ENCODE measurements at regions not wholly inside any gene's neighbourhood (a gene's known extent, or its start where the extent isn't known, plus 50 kb on each side); places are given as distances from the start of the nearest gene placed in this dataset.

DNA sequence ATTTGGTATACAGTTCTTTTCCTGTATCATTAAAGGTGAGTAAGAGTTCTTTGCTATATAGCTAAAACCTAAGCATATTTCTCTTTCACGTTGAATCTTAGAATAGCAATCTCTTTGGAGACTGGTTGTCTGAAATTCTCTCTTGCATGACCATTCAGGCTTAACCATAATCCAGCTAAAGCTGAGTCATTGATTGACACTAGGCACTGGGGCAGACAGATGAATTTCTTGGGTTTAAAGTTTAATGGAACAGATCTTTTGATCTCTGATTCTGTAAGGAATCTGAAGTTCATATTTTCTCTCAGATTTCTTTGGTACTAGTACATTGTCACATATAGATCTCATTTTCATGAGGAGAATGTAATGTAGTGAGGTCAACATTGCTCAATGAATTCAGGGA, 397.3 kb upstream of the MIR17HG start:
- TF ChIP-seq POLR2AphosphoS5 (IDR thresholded peaks at IDR 0.05) (no peak), POLR2A (IDR thresholded peaks at IDR 0.05) (no peak)
- TF ChIP-seq, protein P1, sequence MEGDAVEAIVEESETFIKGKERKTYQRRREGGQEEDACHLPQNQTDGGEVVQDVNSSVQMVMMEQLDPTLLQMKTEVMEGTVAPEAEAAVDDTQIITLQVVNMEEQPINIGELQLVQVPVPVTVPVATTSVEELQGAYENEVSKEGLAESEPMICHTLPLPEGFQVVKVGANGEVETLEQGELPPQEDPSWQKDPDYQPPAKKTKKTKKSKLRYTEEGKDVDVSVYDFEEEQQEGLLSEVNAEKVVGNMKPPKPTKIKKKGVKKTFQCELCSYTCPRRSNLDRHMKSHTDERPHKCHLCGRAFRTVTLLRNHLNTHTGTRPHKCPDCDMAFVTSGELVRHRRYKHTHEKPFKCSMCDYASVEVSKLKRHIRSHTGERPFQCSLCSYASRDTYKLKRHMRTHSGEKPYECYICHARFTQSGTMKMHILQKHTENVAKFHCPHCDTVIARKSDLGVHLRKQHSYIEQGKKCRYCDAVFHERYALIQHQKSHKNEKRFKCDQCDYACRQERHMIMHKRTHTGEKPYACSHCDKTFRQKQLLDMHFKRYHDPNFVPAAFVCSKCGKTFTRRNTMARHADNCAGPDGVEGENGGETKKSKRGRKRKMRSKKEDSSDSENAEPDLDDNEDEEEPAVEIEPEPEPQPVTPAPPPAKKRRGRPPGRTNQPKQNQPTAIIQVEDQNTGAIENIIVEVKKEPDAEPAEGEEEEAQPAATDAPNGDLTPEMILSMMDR (IDR thresholded peaks at IDR 0.05), result no peak
- H3K27me3 ChIP-seq (replicated peaks; ENCODE audit: insufficient read depth), result no peaks in the 10 kb centered on the region
- no peak for DNase-seq (ENCODE audit: low spot score)
- H3K4me1 ChIP-seq (replicated peaks), result no peaks in the 10 kb centered on the region
- H3K36me3 ChIP-seq, result no peaks in the 10 kb centered on the region
- no peak overlapping the region for H3K4me3 ChIP-seq
- H3K27ac ChIP-seq, result no peak overlapping the region
- WGBS, result 86% methylated on average over 1 of the region's 1 CpG
- H3K9me3 ChIP-seq, result no peaks in the 10 kb centered on the region
- intact Hi-C loops (cut with DNase I), result no loop called here

DNA sequence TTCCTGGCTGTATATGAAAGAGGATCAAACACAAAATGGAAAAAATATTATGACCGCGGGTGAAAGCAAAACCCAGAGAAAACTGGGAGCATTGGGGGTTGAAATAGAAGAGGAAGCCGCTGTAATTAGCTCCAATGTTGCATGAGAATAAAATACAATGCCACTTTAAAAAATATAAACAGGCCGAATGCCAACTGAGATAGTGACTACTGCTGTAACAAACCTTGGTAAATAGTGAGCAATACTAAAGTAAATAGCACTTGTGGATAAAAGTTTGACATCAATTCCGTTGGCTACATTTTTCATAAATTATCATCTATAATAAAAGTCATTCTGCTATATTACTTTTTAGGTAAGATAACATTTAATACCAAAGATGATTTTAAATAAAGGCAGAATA, 395.8 kb upstream of the MIR17HG start:
- TF ChIP-seq POLR2A (IDR thresholded peaks at IDR 0.05), result no peak
- WGBS, result 68% methylated on average over 5 of the region's 5 CpGs
- no peaks in the 10 kb centered on the region for H3K9me3 ChIP-seq
- no peaks in the 10 kb centered on the region for H3K36me3 ChIP-seq
- no peak overlapping the region for H3K27ac ChIP-seq
- no peak for DNase-seq (ENCODE audit: low spot score)
- intact Hi-C loops (cut with DNase I), result no loop called here
- no peaks in the 10 kb centered on the region for H3K4me1 ChIP-seq (replicated peaks)
- H3K27me3 ChIP-seq (replicated peaks; ENCODE audit: insufficient read depth), result no peaks in the 10 kb centered on the region
- no peak overlapping the region for H3K4me3 ChIP-seq

GRCh38 chr13:90952326-90952725, 395.2 kb upstream of the MIR17HG start:
- DNase-seq (ENCODE audit: low spot score), result no peak
- WGBS, result 78% methylated on average over 1 of the region's 1 CpG
- no peaks in the 10 kb centered on the region for H3K36me3 ChIP-seq
- H3K4me3 ChIP-seq, result no peak overlapping the region
- no peaks in the 10 kb centered on the region for H3K4me1 ChIP-seq (replicated peaks)
- no peaks in the 10 kb centered on the region for H3K9me3 ChIP-seq
- no peak overlapping the region for H3K27ac ChIP-seq
- TF ChIP-seq POLR2A (IDR thresholded peaks at IDR 0.05) (no peak), POLR2AphosphoS5 (IDR thresholded peaks at IDR 0.05) (no peak)
- TF ChIP-seq, protein P1 (IDR thresholded peaks at IDR 0.05), result no peak
- no peaks in the 10 kb centered on the region for H3K27me3 ChIP-seq (replicated peaks; ENCODE audit: insufficient read depth)
- intact Hi-C loops (cut with DNase I), result no loop called here

- Histone ChIP-seq H3K27me3 (replicated peaks; ENCODE audit: insufficient read depth) (no peaks in the 10 kb centered on the region), H3K4me1 (replicated peaks) (no peaks in the 10 kb centered on the region), H3K9me3 (no peaks in the 10 kb centered on the region), H3K36me3 (no peaks in the 10 kb centered on the region), H3K4me3 (no peak overlapping the region), H3K27ac (no peak overlapping the region)
- intact Hi-C loops (cut with DNase I), result no loop called here
- 91% methylated on average over 2 of the region's 2 CpGs for WGBS
- TF ChIP-seq POLR2A (IDR thresholded peaks at IDR 0.05), result no peak
- TF ChIP-seq, protein P1 (IDR thresholded peaks at IDR 0.05), result no peak
- DNase-seq (ENCODE audit: low spot score), result no peak
Observed at GRCh38 chr13:90954605-90955195, 392.8 kb upstream of the MIR17HG start.

DNA sequence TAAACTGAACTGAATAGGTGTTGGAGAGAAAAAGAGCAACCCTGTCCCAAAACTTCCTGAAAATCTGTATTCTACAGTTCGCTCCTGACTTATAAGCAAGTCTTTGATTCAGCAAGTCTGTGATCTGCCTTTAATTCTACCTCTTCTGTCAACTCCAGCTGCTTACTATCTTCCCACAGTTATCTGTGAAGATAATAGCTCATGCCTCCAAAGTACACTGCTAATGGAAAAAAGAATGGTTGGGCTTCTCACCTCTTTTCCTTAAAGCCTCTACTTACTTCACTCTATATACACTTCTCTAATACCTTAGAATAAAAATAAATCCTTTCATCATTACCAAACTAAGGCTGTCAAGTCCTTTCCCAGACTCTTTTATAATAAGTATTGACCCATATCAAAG, 391.5 kb upstream of the MIR17HG start:
- H3K4me3 ChIP-seq, result no peak overlapping the region
- H3K9me3 ChIP-seq, result no peaks in the 10 kb centered on the region
- DNase-seq (ENCODE audit: low spot score), result no peak
- no peak overlapping the region for H3K27ac ChIP-seq
- TF ChIP-seq POLR2AphosphoS5 (IDR thresholded peaks at IDR 0.05) (no peak), POLR2A (IDR thresholded peaks at IDR 0.05) (no peak)
- TF ChIP-seq, protein P1 (IDR thresholded peaks at IDR 0.05), result no peak
- H3K36me3 ChIP-seq, result no peaks in the 10 kb centered on the region
- intact Hi-C loops (cut with DNase I), result no loop called here
- WGBS, result 48% methylated on average over 1 of the region's 1 CpG
- H3K27me3 ChIP-seq (replicated peaks; ENCODE audit: insufficient read depth), result no peaks in the 10 kb centered on the region
- H3K4me1 ChIP-seq (replicated peaks), result no peaks in the 10 kb centered on the region

Data from prostate gland (tissue), 2 donors.